CD4-positive, alpha-beta T cell treated with Interleukin-10 for 1 hour (primary cell): ENCODE measurements at regions not wholly inside any gene's neighbourhood (a gene's known extent, or its start where the extent isn't known, plus 50 kb on each side); places are given as distances from the start of the nearest gene placed in this dataset.

Experiments
- DNase-seq: peaks from one replicate; pipeline ENCODE4 v3.0.0-alpha.2; 2020

- DNase-seq: no peak
These were observed 1015.2 kb downstream of the XPNPEP1 start for GRCh38 chr10:108908096-108908495.

DNA sequence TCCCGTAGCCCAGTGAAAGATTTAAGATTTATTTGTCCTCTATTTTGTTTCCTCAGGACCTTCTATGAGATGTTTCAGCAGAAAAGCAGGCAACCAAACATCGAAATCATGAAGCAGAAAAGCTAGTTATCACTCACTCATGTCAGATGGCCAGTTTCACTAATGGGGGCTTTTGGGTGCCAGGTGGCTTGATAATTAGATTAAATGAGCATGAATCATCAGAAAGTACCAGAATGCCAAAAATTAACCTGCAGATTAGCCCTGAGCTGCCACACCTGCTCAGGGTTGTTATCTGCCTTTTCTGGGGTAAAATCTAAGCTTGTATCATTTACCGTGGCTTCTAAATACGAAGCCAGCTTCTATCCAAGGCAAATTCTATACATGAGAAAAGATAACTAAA, 1017.5 kb downstream of the XPNPEP1 start:
- no peak for DNase-seq

DNA sequence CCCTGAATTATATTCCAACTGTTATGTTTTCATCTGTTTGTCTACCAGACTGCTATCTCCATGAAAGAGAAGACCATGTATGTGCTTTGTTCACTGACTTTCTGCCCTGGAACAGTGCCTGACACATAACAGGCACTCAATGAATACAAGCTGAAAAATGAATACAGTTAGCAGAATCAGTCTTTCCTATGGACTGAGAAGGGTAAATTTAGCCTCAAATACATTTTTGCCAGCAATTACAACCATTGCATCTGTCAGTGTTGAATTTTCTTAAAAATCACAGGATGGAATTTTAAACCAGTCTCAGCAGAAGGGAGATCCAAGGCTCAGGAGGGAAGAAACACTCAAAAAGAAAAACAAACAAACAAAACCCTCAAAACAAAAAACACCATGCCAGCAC, 1018.1 kb downstream of the XPNPEP1 start:
- no peak for DNase-seq

DNA sequence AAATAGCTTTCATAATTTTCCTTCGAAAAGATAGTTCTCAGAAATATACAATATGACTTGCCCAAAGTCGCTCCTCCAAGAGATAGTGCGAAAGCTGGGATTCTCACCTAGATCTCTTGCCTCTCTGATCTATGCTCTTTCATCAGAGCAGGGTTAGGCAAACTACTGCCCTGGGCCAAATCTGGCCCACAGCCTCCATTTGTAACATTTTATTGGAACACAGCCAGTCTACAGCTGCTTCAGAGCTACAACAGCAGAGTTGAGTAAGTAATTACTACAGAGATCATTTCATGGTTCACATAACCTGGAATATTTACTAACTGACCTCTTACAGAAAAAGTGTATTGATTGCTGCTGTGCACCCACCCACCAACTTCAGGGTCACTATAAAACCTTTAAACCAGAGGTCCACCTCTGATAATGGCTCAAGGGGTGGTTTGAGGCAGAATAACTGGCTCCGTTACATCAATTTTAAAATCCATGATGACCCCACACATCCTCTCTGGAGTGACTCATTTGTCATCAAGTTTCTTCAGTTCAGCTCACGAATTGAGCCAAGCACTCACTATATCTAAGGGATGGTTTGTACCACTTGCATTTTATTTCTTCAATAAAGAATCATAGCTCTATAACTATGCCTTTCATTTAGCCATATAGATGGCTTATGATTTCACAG, 1019.0 kb downstream of the XPNPEP1 start:
- DNase-seq: no peak

- no peak for DNase-seq
These were observed 1020.6 kb downstream of the XPNPEP1 start for GRCh38 chr10:108902619-108903285.

- no peak for DNase-seq
These were observed 1021.3 kb downstream of the XPNPEP1 start for GRCh38 chr10:108901781-108902618.

- no peak for DNase-seq
These were observed 1023.6 kb downstream of the XPNPEP1 start for GRCh38 chr10:108899670-108900069.

DNA sequence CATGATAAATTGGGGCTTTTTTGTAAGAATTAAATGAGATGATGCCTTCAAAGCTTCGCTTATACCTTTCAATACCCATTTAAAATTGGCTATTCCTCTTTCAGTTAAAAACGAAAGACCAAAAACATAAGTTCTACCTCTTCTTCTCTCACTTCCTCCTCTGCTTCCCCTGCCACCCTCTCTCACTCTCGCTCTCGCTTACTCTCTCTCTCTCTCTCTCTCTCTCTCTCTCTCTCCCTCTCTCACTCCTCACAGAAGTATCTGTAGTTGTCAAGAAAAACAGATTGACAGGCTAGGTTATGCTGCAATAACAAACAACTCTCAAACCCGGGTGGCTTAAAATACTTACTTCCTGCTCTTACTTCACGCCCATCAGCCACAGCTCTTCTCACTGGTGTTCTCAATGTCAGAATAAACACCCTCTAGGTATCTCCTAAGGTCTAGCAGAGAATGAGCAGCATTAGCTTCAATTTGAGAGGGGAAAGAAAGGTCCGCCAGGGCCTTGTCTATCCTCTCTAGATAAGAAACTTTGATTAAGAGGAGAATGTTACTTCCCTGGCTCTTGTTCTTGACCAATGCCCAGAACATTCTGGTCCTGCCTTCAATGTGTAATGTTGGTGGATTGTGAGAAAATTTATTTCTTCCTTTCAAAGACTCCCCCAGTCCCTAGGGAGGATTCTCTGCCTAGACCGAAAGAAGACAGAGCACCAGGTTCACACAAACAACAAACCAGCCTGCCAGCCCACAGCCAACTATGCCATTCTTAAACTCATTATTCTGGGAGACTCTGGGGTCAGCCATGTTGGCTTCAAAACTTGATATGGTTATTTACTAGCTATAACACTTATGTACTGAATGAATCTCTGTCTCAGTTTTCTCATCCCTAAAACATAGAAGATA, 1028.7 kb downstream of the XPNPEP1 start:
- no peak for DNase-seq

- no peak for DNase-seq
These were observed 1046.2 kb downstream of the XPNPEP1 start for GRCh38 chr10:108877095-108877561.

GRCh38 chr10:108872854-108873253, 1050.5 kb downstream of the XPNPEP1 start:
- no peak for DNase-seq

GRCh38 chr10:108868881-108869280, 1054.4 kb downstream of the XPNPEP1 start:
- no peak for DNase-seq

- no peak for DNase-seq
These were observed 1060.5 kb downstream of the XPNPEP1 start for GRCh38 chr10:108862676-108863350.

- DNase-seq: no peak
These were observed 1062.0 kb downstream of the XPNPEP1 start for GRCh38 chr10:108861181-108861754.

DNA sequence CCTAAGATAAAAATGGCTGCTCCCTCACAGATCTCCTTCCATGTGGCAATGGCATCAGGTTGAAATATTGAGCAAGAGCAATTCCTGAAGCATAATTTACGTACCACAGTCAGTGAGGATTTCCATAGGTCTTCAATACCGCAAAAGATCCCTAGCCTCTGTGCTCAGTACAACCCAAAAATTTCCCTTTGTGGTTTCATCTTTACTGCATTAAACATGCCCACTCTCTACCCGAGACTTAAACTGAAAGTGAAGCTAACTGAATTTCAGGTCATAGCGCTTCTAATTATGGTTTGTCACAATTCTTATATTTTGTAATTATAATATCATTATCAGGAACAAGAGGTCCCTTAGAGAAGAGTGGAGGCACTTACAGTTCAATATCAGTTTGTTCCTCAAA, 1071.1 kb downstream of the XPNPEP1 start:
- no peak for DNase-seq

DNA sequence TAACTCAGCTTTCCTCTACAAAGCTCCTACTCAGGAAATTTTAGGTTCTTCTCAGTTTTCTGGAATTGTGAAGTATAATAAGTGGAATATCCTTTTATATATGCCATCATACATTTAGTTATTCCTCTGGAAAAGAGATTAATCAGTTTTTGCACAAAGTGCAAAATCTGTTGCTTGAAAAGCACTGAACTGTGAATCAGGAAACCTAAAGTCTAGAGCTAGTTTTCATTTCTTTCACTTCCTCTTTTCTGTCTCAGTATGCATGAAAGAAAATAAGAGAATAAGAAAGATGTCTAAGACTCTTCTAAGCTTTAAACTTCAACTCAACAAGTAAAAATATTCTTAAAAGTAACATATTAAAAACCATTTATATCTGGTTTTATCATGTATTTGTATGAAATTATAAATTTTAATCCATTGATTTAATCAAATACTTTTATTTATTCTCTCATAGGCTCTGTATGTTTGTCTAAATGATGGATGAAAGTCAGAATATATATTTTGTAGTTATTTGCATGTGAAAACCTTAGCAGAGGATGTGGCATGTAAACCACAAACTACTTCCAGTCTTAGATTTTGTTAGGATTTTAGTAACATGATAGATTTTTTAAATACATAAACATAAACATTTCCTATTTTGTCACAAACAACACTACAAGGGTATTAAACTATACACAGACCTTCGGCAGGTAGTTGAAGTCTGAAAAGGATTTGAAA, 1073.0 kb downstream of the XPNPEP1 start:
- DNase-seq: no peak

DNA sequence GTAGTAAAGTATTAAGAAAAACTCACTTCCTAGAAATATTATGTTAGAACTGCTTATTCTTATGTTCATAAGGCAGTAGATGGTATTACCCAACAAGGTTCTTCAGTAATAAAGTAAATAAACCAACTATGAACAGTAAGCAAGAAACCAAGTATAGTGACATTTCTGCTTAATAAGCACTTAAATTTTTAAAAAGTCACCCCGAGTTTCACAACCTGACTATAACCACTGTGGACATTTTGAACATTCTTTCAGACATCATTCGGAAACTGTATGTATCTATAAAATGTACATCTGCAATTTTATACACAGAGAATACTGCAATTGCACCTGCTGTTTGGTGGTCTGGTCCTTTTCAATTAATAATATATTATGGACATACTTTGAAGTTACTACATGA, 1073.6 kb downstream of the XPNPEP1 start:
- DNase-seq: no peak

- DNase-seq: no peak
These were observed 1074.1 kb downstream of the XPNPEP1 start for GRCh38 chr10:108849186-108849585.

- no peak for DNase-seq
These were observed 1075.3 kb downstream of the XPNPEP1 start for GRCh38 chr10:108848046-108848445.

- DNase-seq: no peak
These were observed 1082.4 kb downstream of the XPNPEP1 start for GRCh38 chr10:108840944-108841343.

DNA sequence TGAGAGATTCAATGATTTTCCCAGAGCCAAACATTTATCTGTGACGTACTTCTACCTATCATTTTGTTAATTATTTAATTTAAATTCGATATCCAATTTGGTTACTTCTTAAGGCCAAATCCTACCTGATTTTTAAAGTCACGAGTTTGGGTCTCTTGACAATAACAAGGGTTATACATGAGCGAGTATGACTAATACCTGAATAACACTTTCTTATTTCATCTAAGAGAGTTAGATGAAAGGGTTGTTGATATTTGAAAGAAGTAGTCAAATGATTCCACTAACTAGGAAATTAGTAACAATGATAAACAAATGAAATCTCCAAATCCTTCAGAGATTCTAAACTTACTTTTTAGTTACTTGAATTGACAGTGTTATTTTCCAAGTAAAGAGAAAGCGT, 1086.9 kb downstream of the XPNPEP1 start:
- no peak for DNase-seq

- no peak for DNase-seq
These were observed 1101.3 kb downstream of the XPNPEP1 start for GRCh38 chr10:108822026-108822425.
